ENCODE measurements at regions not wholly inside any gene's neighbourhood (a gene's known extent, or its start where the extent isn't known, plus 50 kb on each side); places are given as distances from the start of the nearest gene placed in this dataset.

- DNase-seq (ENCODE audit: low read depth, low spot score) = no peak
- in situ Hi-C loops (cut with HindIII; ENCODE audit: low sequenced_read_pairs) = no loop called here
- no peak overlapping the region for H3K4me3 ChIP-seq (ENCODE audit: low read depth, low read length)
- no peak for TF ChIP-seq CTCF (IDR thresholded peaks at IDR 0.05; ENCODE audit: low read depth, low read length)
These were observed 303.1 kb upstream of the PTGER4 start for GRCh38 chr5:40376566-40376965.

GRCh38 chr5:40374853-40375252, 304.9 kb upstream of the PTGER4 start:
- TF ChIP-seq CTCF (IDR thresholded peaks at IDR 0.05; ENCODE audit: low read depth, low read length) = no peak
- H3K4me3 ChIP-seq (ENCODE audit: low read depth, low read length) = no peak overlapping the region
- DNase-seq (ENCODE audit: low read depth, low spot score) = no peak
- in situ Hi-C loops (cut with HindIII; ENCODE audit: low sequenced_read_pairs) = no loop called here

- in situ Hi-C loops (cut with HindIII; ENCODE audit: low sequenced_read_pairs) = no loop called here
- no peak overlapping the region for H3K4me3 ChIP-seq (ENCODE audit: low read depth, low read length)
- DNase-seq (ENCODE audit: low read depth, low spot score) = no peak
- TF ChIP-seq CTCF (IDR thresholded peaks at IDR 0.05; ENCODE audit: low read depth, low read length) = no peak
These were observed 311.5 kb upstream of the PTGER4 start for GRCh38 chr5:40368200-40368599.

- in situ Hi-C loops (cut with HindIII; ENCODE audit: low sequenced_read_pairs) = no loop called here
- TF ChIP-seq CTCF (IDR thresholded peaks at IDR 0.05; ENCODE audit: low read depth, low read length) = peak; percentile 29
- no peak overlapping the region for H3K4me3 ChIP-seq (ENCODE audit: low read depth, low read length)
- no peak for DNase-seq (ENCODE audit: low read depth, low spot score)
These were observed 312.5 kb upstream of the PTGER4 start for GRCh38 chr5:40367255-40367654.

- DNase-seq (ENCODE audit: low read depth, low spot score) = no peak
- H3K4me3 ChIP-seq (ENCODE audit: low read depth, low read length) = no peak overlapping the region
- in situ Hi-C loops (cut with HindIII; ENCODE audit: low sequenced_read_pairs) = no loop called here
- TF ChIP-seq CTCF (IDR thresholded peaks at IDR 0.05; ENCODE audit: low read depth, low read length) = no peak
These were observed 314.1 kb upstream of the PTGER4 start for GRCh38 chr5:40365342-40366330.

GRCh38 chr5:40364441-40364840, 315.3 kb upstream of the PTGER4 start:
- H3K4me3 ChIP-seq (ENCODE audit: low read depth, low read length) = no peak overlapping the region
- DNase-seq (ENCODE audit: low read depth, low spot score) = no peak
- no peak for TF ChIP-seq CTCF (IDR thresholded peaks at IDR 0.05; ENCODE audit: low read depth, low read length)
- in situ Hi-C loops (cut with HindIII; ENCODE audit: low sequenced_read_pairs) = no loop called here
